Left lung (tissue), 4 donors: ENCODE measurements at regions not wholly inside any gene's neighbourhood (a gene's known extent, or its start where the extent isn't known, plus 50 kb on each side); places are given as distances from the start of the nearest gene placed in this dataset.

Source experiments
- ATAC-seq: fragments of 200-7000 bp; cut with Tn5 transposase; one replicate; pipeline ENCODE4 v1.9.1; 2020; ENCODE audit warnings: moderate library complexity
- DNase-seq, 4 donors: peaks; one replicate each; pipeline ENCODE4 v3.0.0-alpha.2; 2013 to 2020
- H3K27ac ChIP-seq, 2 donors: fragments of 200-600 bp; sonication (generic) in 1 of 2; one replicate each; pipeline versions ENCODE4 v1.5.0 to v1.8.0; 2020 to 2021
- H3K27me3 ChIP-seq, 2 donors: fragments of 200-600 bp; sonication (generic) in 1 of 2; one replicate each; pipeline versions ENCODE4 v1.5.0 to v1.8.0; 2020 to 2021
- H3K36me3 ChIP-seq, 2 donors: fragments of 200-600 bp; sonication (generic) in 1 of 2; one replicate each; pipeline versions ENCODE4 v1.5.0 to v1.8.0; 2020 to 2021
- H3K4me1 ChIP-seq, 2 donors: fragments of 200-600 bp; one replicate each; pipeline ENCODE4 v1.8.0; 2021
- H3K4me3 ChIP-seq, 2 donors: fragments of 200-600 bp; sonication (generic) in 1 of 2; one replicate each; pipeline versions ENCODE4 v1.5.0 to v1.8.0; 2020 to 2021; ENCODE audit warnings: mild to moderate bottlenecking in 1 of 2
- H3K9me3 ChIP-seq, 2 donors: fragments of 200-600 bp; sonication (generic) in 1 of 2; one replicate each; pipeline versions ENCODE4 v1.5.0 to v1.8.0; 2020 to 2021
- intact Hi-C, 2 donors: fragments of 100-400 bp; cut with DNase I; formaldehyde crosslinking; loops; one replicate each; pipeline versions ENCODE4 v1.11.2 to v1.14.2; 2022
- TF ChIP-seq, protein P1 (sequence below), 2 donors: fragments of 200-600 bp; sonication (generic) in 1 of 2; IDR thresholded peaks; one replicate each; pipeline versions ENCODE4 v1.5.0 to v1.8.0; 2021; ENCODE audit warnings: antibody characterized with exemption in 2 of 2
- donor health status: DM: no; HTN: yes; CAD: no.
- donor health status: DM: no; HTN: no; CAD: no.

DNA sequence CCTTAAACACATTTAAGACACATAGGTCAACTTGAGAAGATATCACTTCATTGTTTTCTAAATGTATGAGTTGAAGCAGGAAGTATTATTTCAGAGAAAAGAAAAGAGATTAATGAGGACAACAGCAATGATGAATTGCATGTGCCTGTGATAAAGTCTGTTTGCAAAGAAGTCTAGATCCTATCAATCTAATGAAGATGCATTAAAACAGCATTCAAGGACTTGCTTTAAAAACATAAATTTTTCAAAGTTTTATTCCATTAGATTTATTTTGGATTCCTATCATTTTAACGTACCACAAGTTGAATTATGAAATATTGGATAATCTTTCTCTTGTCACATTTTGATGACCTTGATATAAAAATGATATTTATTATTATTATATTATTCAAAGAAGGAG is 642.5 kb upstream of the CCDC54 start:
- Histone ChIP-seq H3K9me3 (no peaks in the 10 kb centered on the region), H3K4me3 (no peak overlapping the region), H3K27ac (no peak overlapping the region), H3K4me1 (no peaks in the 10 kb centered on the region), H3K36me3 (no peaks in the 10 kb centered on the region), H3K27me3 (no peaks in the 10 kb centered on the region)
- DNase-seq (no peak), ATAC-seq (no peak)
- intact Hi-C loops = no loop called here
- TF ChIP-seq, protein P1, sequence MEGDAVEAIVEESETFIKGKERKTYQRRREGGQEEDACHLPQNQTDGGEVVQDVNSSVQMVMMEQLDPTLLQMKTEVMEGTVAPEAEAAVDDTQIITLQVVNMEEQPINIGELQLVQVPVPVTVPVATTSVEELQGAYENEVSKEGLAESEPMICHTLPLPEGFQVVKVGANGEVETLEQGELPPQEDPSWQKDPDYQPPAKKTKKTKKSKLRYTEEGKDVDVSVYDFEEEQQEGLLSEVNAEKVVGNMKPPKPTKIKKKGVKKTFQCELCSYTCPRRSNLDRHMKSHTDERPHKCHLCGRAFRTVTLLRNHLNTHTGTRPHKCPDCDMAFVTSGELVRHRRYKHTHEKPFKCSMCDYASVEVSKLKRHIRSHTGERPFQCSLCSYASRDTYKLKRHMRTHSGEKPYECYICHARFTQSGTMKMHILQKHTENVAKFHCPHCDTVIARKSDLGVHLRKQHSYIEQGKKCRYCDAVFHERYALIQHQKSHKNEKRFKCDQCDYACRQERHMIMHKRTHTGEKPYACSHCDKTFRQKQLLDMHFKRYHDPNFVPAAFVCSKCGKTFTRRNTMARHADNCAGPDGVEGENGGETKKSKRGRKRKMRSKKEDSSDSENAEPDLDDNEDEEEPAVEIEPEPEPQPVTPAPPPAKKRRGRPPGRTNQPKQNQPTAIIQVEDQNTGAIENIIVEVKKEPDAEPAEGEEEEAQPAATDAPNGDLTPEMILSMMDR (IDR thresholded peaks at IDR 0.05) = no peak

DNA sequence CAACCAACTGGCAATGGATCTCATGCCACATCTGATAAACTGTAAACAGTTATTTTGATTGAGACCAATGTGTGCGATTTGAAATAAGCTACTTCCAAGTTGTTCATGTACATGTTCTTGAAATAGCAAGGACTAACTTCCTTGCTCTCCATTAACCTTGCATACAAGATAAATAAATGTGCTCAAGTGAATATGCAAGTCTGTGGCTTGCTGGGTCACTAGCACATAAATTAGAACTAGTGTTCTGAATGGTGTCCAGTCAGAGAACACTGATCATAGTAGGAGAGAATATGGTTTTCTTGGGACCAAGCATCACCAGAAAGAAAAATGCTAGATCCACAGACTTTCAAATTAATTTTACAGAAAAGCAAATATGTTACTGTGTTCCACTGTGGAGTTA is 640.0 kb upstream of the CCDC54 start:
- Histone ChIP-seq H3K27me3 (no peaks in the 10 kb centered on the region), H3K9me3 (no peaks in the 10 kb centered on the region), H3K4me3 (no peak overlapping the region), H3K36me3 (no peaks in the 10 kb centered on the region), H3K27ac (no peak overlapping the region), H3K4me1 (no peaks in the 10 kb centered on the region)
- intact Hi-C loops = no loop called here
- DNase-seq (no peak), ATAC-seq (no peak)
- TF ChIP-seq, protein P1 (IDR thresholded peaks at IDR 0.05) = no peak

DNA sequence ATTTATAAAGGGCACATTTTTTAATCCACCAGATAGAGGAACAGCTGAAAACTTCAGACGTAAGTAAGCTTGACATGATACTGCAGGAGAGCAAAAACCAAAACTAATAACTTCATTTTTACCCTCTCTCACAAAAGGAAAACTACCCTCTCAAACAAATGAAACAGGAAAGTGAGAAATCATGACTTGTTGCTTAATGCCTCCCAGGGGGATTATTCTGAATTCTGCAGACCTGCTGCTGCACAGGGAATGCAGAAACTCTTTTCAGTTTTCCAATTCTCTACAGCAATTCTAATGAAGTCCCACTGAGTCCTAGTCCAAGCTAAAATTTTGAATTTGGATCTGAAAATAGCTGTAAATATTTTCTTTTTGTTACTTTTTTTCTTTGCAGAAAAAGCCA is 637.1 kb upstream of the CCDC54 start:
- H3K36me3 ChIP-seq = no peaks in the 10 kb centered on the region
- DNase-seq (no peak), ATAC-seq (no peak)
- no peaks in the 10 kb centered on the region for H3K9me3 ChIP-seq
- H3K4me3 ChIP-seq = no peak overlapping the region
- TF ChIP-seq, protein P1 (IDR thresholded peaks at IDR 0.05) = no peak
- no peaks in the 10 kb centered on the region for H3K4me1 ChIP-seq
- H3K27me3 ChIP-seq = no peaks in the 10 kb centered on the region
- no peak overlapping the region for H3K27ac ChIP-seq
- intact Hi-C loops = no loop called here

DNA sequence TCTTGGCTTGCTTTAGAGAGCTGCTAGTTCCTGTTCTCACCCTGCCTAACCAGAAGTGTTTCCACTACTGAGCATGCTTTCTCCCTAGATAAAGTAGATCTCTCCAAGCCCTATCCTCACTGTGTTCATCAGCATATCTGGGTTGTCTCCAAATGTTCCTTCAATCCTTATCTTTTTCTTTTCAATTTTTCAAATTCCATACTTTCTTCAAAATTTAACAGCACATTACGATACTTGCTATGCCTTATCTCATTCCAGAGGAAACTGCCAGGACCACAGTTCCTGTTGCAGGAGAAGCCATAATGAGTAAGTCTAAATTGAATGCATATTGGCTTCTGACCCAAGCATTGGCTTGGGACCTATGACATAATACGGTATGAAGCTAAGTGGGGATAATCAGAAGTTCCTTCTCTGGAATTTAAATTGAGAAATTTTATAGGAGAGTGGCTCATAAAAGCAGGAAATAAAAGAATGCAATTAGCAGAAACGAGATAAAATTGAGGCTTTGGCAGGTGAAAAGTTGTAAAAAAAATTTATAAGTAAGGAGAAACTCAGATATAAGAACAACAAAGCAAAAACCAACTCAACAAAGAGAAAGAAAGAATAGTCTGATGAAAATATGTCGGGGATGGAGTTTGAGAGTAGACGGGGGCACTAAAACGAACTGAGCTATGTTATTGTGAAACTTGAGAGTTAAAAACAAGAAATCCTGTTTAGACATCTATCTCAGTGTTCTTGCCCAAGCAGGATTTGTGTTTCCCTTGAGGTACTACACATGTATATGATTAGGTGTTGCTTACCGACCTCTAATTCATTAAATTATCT is 631.7 kb upstream of the CCDC54 start:
- H3K36me3 ChIP-seq = no peaks in the 10 kb centered on the region
- intact Hi-C loops = no loop called here
- ATAC-seq (no peak), DNase-seq (no peak)
- no peaks in the 10 kb centered on the region for H3K4me1 ChIP-seq
- TF ChIP-seq, protein P1 (IDR thresholded peaks at IDR 0.05) = no peak
- no peaks in the 10 kb centered on the region for H3K9me3 ChIP-seq
- no peak overlapping the region for H3K27ac ChIP-seq
- no peaks in the 10 kb centered on the region for H3K27me3 ChIP-seq
- no peak overlapping the region for H3K4me3 ChIP-seq

DNA sequence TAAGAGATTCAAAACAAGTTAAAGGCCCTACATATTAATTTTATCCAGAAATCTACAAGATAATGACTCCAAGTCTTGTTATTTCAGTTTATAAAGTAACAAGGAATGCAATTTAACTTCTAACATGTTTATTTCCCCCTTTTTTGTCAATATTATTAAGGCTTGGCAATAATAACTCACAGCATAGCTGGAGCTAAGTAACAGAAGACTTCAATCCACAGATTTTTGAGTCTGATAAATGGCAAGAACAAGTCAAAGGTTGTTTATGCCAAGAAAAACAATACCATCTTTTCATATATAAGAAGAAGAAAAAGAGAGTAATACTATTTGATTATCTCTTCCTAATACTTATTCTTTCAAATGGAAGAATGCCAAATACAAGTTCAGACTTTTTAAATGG is 631.0 kb upstream of the CCDC54 start:
- intact Hi-C loops = no loop called here
- Histone ChIP-seq H3K4me3 (no peak overlapping the region), H3K9me3 (no peaks in the 10 kb centered on the region), H3K36me3 (no peaks in the 10 kb centered on the region), H3K27me3 (no peaks in the 10 kb centered on the region), H3K27ac (no peak overlapping the region), H3K4me1 (no peaks in the 10 kb centered on the region)
- ATAC-seq (no peak), DNase-seq (no peak)
- TF ChIP-seq, protein P1 (IDR thresholded peaks at IDR 0.05) = no peak
